KG1 (cell line): ENCODE measurements at regions not wholly inside any gene's neighbourhood (a gene's known extent, or its start where the extent isn't known, plus 50 kb on each side); places are given as distances from the start of the nearest gene placed in this dataset.

Source experiments
- DNase-seq: peaks from one replicate; lab custom pipeline; 2025; lab: John Stamatoyannopoulos, UW

GRCh38 chr7:4612939-4613841 is 68.9 kb upstream of the FOXK1 start:
- peak; percentile 46 for DNase-seq

GRCh38 chr7:4613846-4614548 is 68.1 kb upstream of the FOXK1 start:
- no peak for DNase-seq

DNA sequence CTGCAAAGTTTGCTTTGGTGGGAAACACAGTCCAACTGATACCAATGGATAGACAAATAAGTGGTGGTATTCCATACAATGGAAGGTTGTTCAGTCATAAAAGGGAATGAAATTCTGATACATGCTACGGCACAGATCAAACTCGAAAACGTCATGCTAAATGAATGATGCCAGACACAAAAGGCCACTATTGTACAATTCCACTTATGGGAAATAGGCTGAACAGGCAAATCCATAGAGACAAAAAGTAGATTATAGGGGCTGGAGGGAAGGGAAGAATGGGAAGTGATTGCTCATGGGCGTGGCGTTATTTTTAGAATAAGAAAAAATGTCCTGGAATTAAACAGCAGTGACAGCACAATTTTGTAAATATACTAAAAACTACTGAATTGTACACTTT is 66.0 kb upstream of the FOXK1 start:
- no peak for DNase-seq

DNA sequence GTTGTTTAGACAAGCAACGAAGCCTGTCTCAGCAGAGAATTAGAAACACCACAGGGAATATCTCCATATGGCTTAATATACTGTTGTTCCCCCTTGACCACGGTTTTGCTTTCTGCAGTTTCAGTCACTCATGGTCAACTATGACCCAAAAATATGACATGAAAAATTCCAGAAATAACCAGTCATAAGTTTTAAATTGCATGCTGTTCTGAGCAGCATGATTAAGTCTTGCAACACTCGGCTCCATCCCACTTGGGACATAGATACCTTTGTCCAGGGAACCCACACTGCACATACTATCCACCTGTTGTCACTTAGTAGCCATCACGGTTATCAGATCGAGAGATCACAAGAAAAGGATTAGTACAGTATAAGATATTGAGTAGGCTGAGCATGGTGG is 60.7 kb upstream of the FOXK1 start:
- DNase-seq = no peak

DNA sequence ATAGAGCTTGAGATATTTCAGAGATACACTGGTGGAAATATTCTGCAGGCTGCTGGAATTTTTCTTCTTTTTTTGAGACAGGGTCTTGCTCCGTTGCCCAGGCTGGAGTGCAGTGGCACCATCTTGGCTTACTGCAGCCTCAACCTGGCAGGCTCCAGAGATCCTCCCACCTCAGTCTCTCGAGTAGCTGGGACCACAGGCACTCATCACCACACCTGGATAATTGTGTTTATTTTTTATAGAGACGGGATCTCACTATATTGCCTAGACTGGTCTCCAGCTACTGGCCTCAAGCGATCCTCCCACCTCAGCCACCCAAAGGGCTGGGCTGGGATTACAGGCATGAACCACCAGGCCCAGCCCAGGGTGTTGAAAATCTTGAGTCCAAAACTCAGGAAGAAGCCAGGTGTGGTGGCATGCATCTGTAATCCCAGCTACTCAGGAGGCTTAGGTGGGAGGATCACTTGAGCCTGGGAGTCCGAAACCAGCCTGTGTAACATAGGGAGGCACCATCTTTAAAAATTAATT is 55.7 kb upstream of the FOXK1 start:
- DNase-seq = no peak

DNA sequence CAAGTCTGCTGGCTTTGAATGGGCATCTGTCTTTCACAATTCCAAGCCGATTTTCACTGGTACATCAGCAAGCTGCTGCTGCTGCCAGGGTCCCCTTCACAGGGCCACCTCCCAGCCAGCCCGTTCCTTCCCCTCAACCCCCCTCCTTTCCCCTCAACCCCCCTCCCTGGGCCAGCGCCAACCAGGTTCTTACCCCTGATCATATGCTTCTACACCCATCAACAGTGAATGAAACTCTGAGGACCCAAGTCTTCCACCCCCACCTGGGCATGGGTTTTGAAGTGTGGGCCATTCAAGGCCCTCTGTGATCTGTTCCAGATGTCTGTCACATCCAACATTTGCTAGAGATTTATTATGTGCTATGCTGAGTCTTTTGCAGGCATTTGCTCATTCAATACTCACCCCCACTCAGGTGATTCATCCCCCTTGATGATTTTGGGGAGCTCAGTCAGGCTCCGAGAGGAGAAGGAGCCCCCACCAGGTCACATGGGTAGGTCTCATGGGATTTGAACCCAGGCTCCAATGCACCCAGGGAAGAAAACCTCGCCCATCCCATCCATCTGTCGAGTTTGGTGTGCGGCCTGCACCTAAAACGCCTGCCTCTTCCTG is 52.7 kb upstream of the FOXK1 start:
- DNase-seq = no peak

GRCh38 chr7:4631380-4632179 is 50.5 kb upstream of the FOXK1 start:
- no peak for DNase-seq
